Ramos (cell line): ENCODE measurements at regions not wholly inside any gene's neighbourhood (a gene's known extent, or its start where the extent isn't known, plus 50 kb on each side); places are given as distances from the start of the nearest gene placed in this dataset.

Experiments used
- in situ Hi-C: fragments of 300-500 bp; cut with MboI; formaldehyde crosslinking; loops from one replicate; pipeline ENCODE4 v1.14.3; 2022; ENCODE audit warnings: low sequenced_read_pairs; ENCODE audit not compliant: unreplicated experiment

- in situ Hi-C loops: no loop called here
These were observed 117.4 kb downstream of the DMRTA2 start for GRCh38 chr1:50305808-50306207.

- in situ Hi-C loops: no loop called here
These were observed 122.9 kb downstream of the DMRTA2 start for GRCh38 chr1:50300297-50300696.

DNA sequence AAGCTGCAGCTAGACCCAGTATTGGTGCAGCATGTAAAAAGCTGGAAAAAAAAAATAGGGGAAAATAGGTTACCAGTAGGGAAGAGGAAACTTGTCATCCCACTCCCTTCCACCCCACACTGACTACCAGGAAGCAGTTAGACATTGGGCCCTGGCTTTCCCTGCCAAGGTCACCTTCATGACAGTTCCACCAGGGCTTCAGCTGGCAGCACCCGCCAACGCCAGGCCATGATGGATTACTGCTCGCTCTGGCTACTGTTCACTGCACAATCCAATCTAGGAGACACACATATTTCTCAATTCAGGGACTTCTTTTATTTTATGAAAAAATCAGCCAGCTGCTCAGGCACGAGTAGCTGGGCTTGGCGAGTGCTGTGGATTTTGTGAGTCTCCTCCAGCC, 127.7 kb downstream of the DMRTA2 start:
- in situ Hi-C loops: no loop called here

DNA sequence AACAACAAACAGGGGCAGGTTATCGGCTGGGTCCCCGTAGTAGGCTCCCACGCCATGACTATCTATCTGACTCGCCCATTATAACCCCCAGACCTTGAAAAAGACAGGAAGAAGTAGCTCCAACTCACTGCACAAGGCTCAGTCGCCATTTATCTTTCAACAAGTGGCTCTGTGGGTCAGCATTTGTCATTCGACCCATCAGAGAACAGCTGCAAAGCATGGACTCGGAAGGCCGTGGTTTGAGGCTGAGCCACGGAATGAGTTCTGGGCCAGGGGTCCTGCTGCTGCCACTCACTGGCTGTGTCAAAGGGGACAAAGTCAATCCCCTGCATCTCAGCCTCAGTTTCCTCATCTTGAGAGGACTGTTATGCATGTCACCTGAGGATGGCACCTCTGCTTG, 131.0 kb downstream of the DMRTA2 start:
- in situ Hi-C loops: no loop called here

DNA sequence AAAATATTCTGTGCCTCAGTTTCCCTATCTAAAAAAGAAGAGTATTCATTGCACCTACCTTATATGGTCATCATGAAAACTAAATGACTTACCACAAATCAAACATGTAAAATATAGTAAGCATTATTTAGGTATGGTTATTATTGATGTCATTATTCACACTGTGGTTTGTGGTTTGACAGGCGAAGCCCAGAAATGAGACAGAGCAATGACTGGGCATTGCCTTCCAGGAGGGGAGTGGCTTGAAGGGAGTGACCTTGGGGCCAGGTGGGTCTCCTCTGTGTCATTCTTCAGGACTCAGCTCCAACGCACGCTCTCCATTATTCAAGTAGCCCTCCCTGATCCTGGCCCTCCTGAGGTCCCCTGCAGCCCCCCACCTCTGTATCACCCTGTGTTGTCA, 133.7 kb downstream of the DMRTA2 start:
- in situ Hi-C loops: no loop called here

GRCh38 chr1:50285994-50286393, 137.2 kb downstream of the DMRTA2 start:
- in situ Hi-C loops: no loop called here

DNA sequence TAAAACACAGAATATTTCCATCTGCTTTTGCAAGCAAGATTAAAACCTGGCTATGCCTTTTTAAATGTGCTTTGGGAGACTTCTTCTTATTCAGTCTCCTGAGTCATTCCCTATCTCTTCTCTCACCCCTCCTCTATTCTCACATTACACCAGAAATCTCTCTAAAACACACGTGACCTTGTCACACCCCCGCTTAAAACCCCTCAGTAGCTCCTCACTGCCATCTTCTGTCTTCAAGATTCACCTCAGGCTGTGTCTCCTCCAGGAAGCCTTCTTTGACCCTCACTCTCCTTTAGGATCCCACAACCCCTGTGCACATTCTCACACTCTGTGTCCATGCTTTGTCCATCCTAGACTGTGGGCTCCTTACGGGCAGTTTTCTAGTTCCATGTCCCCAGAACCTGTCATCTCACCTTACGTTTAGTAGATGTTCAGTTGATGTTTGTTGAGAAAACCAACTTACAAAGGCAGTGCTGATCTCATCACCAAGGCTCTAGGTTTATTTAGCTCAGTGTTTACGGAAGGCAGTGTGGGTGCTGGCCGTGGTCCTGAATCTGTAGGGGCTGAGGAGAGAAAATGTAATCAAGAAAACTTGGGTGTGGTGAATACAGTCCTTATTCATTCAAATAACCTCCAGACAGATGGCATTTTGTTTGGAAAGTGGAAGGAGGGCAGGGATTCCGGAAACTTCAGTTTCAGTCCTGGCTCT, 143.5 kb downstream of the DMRTA2 start:
- in situ Hi-C loops: no loop called here

- in situ Hi-C loops: no loop called here
These were observed 144.3 kb downstream of the DMRTA2 start for GRCh38 chr1:50278961-50279360.

DNA sequence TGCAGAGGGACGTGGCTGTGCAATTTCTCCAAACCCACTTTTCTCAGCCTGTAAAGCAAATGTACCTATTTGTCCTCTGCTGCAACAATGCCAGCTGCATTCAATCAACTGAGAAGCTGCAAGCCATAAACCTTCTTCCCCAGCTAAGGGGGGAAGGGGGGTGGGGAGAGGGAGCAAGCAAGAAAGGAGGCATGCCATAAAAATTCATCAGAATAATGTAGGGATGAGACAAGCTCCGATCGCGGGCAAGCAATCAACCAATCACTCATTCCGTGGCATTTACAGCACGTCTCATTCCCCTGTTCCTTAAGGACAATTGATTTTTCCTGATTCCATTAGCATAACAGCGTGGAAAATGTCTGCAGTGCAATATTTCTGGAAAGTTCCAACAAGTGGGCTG, 144.8 kb downstream of the DMRTA2 start:
- in situ Hi-C loops: no loop called here

GRCh38 chr1:50275566-50275965, 147.7 kb downstream of the DMRTA2 start:
- in situ Hi-C loops: no loop called here

- in situ Hi-C loops: no loop called here
These were observed 150.3 kb downstream of the DMRTA2 start for GRCh38 chr1:50272912-50273311.

- in situ Hi-C loops: no loop called here
These were observed 151.2 kb downstream of the DMRTA2 start for GRCh38 chr1:50271968-50272578.

DNA sequence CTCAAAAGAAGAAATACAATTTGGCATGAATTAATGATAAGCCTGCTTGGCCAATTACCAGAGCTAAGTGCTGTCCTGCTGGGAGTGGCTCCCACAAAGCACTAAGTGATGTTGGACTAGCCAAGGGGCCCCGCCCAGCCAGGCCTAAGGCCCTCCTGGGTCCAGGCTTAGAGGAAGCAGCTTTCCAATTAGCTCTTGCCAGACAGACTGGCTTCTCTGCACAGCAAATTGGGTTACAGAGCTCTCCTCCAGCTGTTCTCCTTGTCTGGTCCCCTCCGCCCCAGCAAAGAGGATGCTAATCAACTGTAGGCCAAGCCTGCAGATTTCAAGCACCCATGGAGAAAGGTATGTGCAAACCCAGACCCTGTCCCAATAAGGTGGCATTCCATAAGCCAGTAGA, 151.9 kb downstream of the DMRTA2 start:
- in situ Hi-C loops: no loop called here

DNA sequence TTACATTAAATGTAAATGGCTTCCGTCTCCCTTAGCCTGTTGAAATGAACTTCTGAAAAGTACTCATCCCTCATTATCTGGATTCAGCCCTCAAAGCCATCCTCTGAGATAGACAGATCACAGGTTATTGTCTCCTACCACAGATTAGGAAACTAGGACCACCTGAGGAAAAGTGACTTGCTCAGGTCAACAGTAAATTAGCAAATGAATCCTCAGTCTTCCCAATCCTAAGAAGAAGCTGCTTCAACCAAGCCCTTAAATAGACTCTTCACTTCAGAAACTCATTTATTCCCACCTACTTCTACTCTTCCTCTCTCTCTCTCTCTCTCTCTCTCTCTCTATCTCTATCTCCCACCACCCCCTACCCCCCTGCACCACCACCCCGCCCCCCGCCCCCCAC, 152.3 kb downstream of the DMRTA2 start:
- in situ Hi-C loops: no loop called here

- in situ Hi-C loops: no loop called here
These were observed 155.2 kb downstream of the DMRTA2 start for GRCh38 chr1:50268049-50268448.

- in situ Hi-C loops: no loop called here
These were observed 156.7 kb downstream of the DMRTA2 start for GRCh38 chr1:50266509-50266908.

DNA sequence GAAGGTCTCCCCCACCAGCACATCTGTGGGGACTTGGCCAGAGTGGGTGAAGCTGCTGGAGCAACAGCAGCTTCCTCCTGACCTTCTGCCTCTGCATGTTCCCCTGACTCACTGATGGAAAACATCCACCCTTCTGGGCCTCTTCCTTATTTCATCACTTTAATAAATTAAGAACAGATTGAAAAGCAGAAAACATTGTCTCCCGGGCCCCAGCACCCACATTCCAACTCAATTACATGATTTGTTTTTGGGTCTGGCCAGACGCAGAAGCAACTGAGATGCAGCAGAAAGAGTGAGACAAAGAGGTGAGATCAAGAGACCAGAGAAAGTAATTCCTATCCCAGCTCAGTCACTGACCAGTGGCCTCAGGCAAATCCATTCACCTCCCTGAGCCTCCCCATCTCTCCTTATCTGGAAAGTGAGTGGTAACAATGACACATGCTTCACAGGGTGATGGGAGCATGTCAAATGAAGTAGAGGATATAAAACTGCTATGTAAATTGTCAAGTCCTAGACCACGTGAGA, 157.1 kb downstream of the ELAVL4 start:
- in situ Hi-C loops: no loop called here

DNA sequence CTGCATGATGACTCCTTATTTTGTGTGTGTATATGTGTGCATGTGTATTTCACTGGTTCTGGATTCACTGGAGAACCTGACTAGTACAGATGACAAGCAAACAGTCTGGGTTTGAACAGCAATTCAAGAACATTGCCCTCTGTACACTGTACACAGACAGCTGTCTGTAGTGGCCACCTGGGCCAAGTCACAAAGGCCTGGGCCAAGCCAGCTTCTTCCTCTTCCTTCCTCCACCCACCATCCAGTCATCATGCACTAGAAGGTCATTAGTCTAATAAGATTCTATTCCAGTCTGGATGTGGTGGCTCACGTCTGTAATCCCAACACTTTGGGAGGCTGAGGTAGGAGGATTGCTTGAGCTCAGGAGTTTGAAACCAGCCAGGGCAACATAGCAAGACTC, 155.9 kb downstream of the ELAVL4 start:
- in situ Hi-C loops: no loop called here

DNA sequence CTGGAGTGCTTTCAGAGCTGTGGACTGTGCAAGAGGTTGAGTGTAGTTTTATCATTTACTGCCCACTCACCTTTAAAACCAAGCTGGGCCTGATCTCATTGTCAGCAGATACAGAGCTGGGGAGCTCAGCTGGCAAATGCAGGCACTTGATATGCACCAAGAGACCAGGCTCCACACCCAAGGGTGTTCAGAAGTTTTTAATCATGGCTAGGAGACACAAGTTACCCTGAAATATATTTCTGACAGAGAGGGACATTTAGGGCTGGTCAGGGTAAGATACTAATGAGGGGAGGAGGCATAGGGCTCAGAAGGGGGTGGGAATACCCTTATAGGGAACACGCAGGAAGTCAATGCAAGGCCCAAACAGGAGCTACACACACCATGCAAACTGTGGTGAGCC, 153.7 kb downstream of the ELAVL4 start:
- in situ Hi-C loops: no loop called here

DNA sequence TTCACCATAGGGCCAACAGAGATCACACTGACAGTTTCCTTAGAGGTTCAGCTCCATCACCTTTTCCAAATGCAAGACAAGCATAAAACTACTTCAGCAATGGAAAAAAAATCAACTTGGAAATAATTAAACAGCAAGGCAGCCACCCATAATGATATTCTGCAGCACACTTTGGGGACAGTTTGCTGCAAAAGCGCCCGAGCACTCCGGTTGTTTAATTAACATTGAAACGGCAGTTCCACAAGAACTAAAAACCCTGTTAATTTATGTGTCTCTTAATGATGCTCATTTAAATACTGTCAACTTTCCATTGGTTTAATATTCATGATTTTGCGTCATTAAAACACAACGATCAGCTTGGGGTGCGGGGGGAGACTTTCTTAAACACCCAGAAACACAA, 153.2 kb downstream of the ELAVL4 start:
- in situ Hi-C loops: no loop called here

- in situ Hi-C loops: no loop called here
These were observed 149.4 kb downstream of the ELAVL4 start for GRCh38 chr1:50257940-50258685.
